ENCODE measurements at regions not wholly inside any gene's neighbourhood (a gene's known extent, or its start where the extent isn't known, plus 50 kb on each side); places are given as distances from the start of the nearest gene placed in this dataset.
A peak's percentile ranks its signal among the peaks of the same experiment; 100 is the strongest.

- no peak for TF ChIP-seq CTCF (IDR thresholded peaks at IDR 0.05; ENCODE audit: insufficient read depth, low read depth, low read length, missing control alignments)
- H3K4me3 ChIP-seq (ENCODE audit: low read length), result no peak overlapping the region
- DNase-seq (ENCODE audit: low read depth), result peak; percentile 81
Measured at GRCh38 chr18:56085551-56085950, 497.6 kb upstream of the TCF4 start.

GRCh38 chr18:56083523-56084287, 495.7 kb upstream of the TCF4 start:
- H3K4me3 ChIP-seq (ENCODE audit: low read length), result no peak overlapping the region
- DNase-seq (ENCODE audit: low read depth), result peak; percentile 17
- TF ChIP-seq CTCF (IDR thresholded peaks at IDR 0.05; ENCODE audit: insufficient read depth, low read depth, low read length, missing control alignments), result no peak

- no peak overlapping the region for H3K4me3 ChIP-seq (ENCODE audit: low read length)
- no peak for DNase-seq (ENCODE audit: low read depth)
- TF ChIP-seq CTCF (IDR thresholded peaks at IDR 0.05; ENCODE audit: insufficient read depth, low read depth, low read length, missing control alignments), result no peak
Measured at GRCh38 chr18:56083097-56083521, 495.1 kb upstream of the TCF4 start.

GRCh38 chr18:56076723-56077122, 488.7 kb upstream of the TCF4 start:
- DNase-seq (ENCODE audit: low read depth), result no peak
- no peak overlapping the region for H3K4me3 ChIP-seq (ENCODE audit: low read length)
- TF ChIP-seq CTCF (IDR thresholded peaks at IDR 0.05; ENCODE audit: insufficient read depth, low read depth, low read length, missing control alignments), result no peak

GRCh38 chr18:56068701-56069100, 480.7 kb upstream of the TCF4 start:
- peak; percentile 81 for DNase-seq (ENCODE audit: low read depth)
- H3K4me3 ChIP-seq (ENCODE audit: low read length), result no peak overlapping the region
- no peak for TF ChIP-seq CTCF (IDR thresholded peaks at IDR 0.05; ENCODE audit: insufficient read depth, low read depth, low read length, missing control alignments)

GRCh38 chr18:56067969-56068671, 480.1 kb upstream of the TCF4 start:
- DNase-seq (ENCODE audit: low read depth), result peak; percentile 85
- no peak overlapping the region for H3K4me3 ChIP-seq (ENCODE audit: low read length)
- TF ChIP-seq CTCF (IDR thresholded peaks at IDR 0.05; ENCODE audit: insufficient read depth, low read depth, low read length, missing control alignments), result no peak
